Type B pancreatic cell (in vitro differentiated cells): ENCODE measurements at regions not wholly inside any gene's neighbourhood (a gene's known extent, or its start where the extent isn't known, plus 50 kb on each side); places are given as distances from the start of the nearest gene placed in this dataset.

Experiments
- DNase-seq: peaks from one replicate; pipeline ENCODE4 v3.0.0; 2021; ENCODE audit warnings: mixed read lengths; ENCODE audit not compliant: unreplicated experiment; ENCODE audit errors: extremely low spot score
- H3K27ac Mint-ChIP-seq: 2 replicates; pipeline ENCODE4 v1.8.0; 2021; ENCODE audit warnings: mild to moderate bottlenecking, mixed read lengths
- H3K27me3 Mint-ChIP-seq: 2 replicates; pipeline ENCODE4 v1.8.0; 2021; ENCODE audit warnings: mixed read lengths
- H3K36me3 Mint-ChIP-seq: 2 replicates; pipeline ENCODE4 v1.8.0; 2021; ENCODE audit warnings: mixed read lengths
- H3K4me1 Mint-ChIP-seq: one replicate; pipeline ENCODE4 v1.8.0; 2021; ENCODE audit warnings: mixed read lengths; ENCODE audit not compliant: unreplicated experiment
- H3K4me3 Mint-ChIP-seq: 2 replicates; pipeline ENCODE4 v1.8.0; 2021; ENCODE audit warnings: mild to moderate bottlenecking, mixed read lengths
- H3K9me3 Mint-ChIP-seq: 2 replicates; pipeline ENCODE4 v1.8.0; 2021; ENCODE audit warnings: mixed read lengths
- TF ChIP-seq, protein P1 (sequence below): fragments of 200-600 bp; sonication (generic); conservative IDR thresholded peaks from 2 replicates; pipeline ENCODE4 v1.5.0; 2021; ENCODE audit warnings: antibody characterized with exemption, mild to moderate bottlenecking

DNA sequence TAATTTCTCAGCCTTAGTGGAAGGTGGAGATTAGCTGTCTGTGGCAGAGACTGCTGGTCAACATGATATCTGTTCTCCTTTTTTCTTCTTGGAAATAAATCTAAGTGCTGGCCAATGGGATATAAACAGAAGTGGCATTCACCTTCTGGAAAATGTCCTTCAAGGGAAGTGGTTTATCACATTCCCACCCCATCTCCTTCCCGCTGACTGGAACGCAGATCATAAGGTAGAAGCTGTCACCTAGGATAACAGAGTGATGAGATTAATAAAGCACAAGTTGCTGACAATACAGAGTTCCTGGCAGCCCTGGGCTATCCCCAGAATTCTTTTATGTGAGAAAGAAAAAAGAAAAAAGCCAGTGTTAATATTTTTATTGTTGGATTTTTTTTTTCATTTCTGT is 109.7 kb upstream of the OSMR start:
- Mint-ChIP-seq H3K9me3 (no peaks in the 10 kb centered on the region), H3K36me3 (no peaks in the 10 kb centered on the region), H3K27ac (no peak overlapping the region), H3K4me3 (no peak overlapping the region), H3K27me3 (no peaks in the 10 kb centered on the region), H3K4me1 (no peaks in the 10 kb centered on the region)
- TF ChIP-seq, protein P1, sequence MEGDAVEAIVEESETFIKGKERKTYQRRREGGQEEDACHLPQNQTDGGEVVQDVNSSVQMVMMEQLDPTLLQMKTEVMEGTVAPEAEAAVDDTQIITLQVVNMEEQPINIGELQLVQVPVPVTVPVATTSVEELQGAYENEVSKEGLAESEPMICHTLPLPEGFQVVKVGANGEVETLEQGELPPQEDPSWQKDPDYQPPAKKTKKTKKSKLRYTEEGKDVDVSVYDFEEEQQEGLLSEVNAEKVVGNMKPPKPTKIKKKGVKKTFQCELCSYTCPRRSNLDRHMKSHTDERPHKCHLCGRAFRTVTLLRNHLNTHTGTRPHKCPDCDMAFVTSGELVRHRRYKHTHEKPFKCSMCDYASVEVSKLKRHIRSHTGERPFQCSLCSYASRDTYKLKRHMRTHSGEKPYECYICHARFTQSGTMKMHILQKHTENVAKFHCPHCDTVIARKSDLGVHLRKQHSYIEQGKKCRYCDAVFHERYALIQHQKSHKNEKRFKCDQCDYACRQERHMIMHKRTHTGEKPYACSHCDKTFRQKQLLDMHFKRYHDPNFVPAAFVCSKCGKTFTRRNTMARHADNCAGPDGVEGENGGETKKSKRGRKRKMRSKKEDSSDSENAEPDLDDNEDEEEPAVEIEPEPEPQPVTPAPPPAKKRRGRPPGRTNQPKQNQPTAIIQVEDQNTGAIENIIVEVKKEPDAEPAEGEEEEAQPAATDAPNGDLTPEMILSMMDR: no peak
- DNase-seq: no peak

DNA sequence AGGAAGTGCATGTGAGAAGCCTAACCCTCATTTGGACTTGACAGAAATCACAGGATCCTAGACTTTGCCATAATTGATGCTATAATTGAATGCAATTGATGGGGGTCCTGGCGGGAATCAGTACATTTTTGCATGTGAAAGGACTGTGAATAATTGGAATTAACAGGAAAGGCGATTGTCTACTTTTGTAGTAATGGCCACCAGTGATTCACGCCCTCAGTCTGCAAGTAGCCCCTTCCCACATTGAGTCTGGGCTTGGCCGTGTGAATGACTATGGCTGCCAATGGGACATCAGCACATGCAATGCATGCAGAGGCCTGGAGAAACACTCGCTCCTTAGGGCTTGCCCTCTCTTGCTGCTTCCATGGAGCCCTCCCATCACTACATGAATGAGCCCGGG is 107.8 kb upstream of the OSMR start:
- TF ChIP-seq, protein P1: no peak
- no peaks in the 10 kb centered on the region for H3K36me3 Mint-ChIP-seq
- DNase-seq: no peak
- H3K9me3 Mint-ChIP-seq: peaks cover 4% of the 10 kb centered on the region
- no peak overlapping the region for H3K27ac Mint-ChIP-seq
- H3K4me1 Mint-ChIP-seq: no peaks in the 10 kb centered on the region
- H3K27me3 Mint-ChIP-seq: no peaks in the 10 kb centered on the region
- H3K4me3 Mint-ChIP-seq: no peak overlapping the region

DNA sequence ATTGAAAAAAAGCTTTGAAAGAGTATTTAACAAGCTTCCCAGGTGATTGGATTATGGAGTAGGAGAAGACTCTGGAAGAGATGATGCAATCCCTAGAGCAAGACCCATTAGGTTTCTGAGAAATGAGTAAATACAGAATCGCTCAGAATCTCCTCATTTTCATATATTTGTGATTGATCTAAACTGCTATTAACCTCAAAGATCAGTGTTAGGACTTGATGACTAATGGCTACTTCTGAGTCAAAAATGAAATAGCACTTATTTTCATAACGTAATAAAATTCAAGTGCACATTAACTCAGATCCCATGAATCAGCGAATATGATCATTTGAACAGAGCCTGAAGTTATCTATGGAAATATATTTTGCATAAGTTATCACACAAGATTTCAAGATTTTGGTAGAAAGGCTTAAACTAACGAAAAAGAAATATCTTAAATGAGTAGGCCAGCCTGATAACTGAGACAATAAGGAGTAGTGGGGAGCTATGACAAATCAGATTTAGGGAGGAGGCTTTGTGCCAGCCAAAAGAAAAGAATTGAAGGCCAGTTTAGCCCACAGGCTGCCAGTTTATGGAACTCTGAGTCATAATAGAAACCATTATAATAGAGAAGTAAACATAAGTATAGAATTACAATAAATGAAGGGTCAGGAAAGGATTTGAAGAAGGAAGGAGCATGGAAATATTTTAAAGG is 106.7 kb upstream of the OSMR start:
- Mint-ChIP-seq H3K27me3 (no peaks in the 10 kb centered on the region), H3K27ac (no peak overlapping the region), H3K4me1 (no peaks in the 10 kb centered on the region), H3K4me3 (no peak overlapping the region), H3K9me3 (peaks cover 9% of the 10 kb centered on the region), H3K36me3 (no peaks in the 10 kb centered on the region)
- no peak for DNase-seq
- TF ChIP-seq, protein P1: no peak

DNA sequence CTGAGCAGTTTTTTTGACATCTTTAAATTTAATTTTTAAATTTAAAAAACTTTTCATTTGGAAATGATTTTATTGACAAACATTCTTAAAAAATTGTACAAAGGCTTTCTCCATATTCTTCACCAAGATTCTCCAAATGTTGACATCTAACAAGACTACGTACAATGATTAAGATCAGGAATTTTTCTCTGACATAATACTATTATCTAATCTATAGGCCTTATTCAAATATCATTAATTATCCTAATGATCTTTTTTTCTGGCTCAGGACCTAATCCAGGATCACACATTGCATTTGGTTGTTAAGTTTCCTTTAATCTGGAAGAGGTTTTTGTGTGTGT is 106.1 kb upstream of the OSMR start:
- DNase-seq: no peak
- no peaks in the 10 kb centered on the region for H3K27me3 Mint-ChIP-seq
- H3K27ac Mint-ChIP-seq: no peak overlapping the region
- TF ChIP-seq, protein P1: no peak
- no peaks in the 10 kb centered on the region for H3K4me1 Mint-ChIP-seq
- no peak overlapping the region for H3K4me3 Mint-ChIP-seq
- peaks cover 9% of the 10 kb centered on the region for H3K9me3 Mint-ChIP-seq
- H3K36me3 Mint-ChIP-seq: no peaks in the 10 kb centered on the region

- no peaks in the 10 kb centered on the region for H3K36me3 Mint-ChIP-seq
- TF ChIP-seq, protein P1: no peak
- DNase-seq: no peak
- H3K4me3 Mint-ChIP-seq: no peak overlapping the region
- H3K27ac Mint-ChIP-seq: no peak overlapping the region
- peaks cover 9% of the 10 kb centered on the region for H3K9me3 Mint-ChIP-seq
- H3K27me3 Mint-ChIP-seq: no peaks in the 10 kb centered on the region
- no peaks in the 10 kb centered on the region for H3K4me1 Mint-ChIP-seq
These were observed 103.0 kb upstream of the OSMR start for GRCh38 chr5:38742821-38743220.

- Mint-ChIP-seq H3K27ac (no peak overlapping the region), H3K4me1 (no peaks in the 10 kb centered on the region), H3K4me3 (no peak overlapping the region), H3K27me3 (no peaks in the 10 kb centered on the region), H3K36me3 (no peaks in the 10 kb centered on the region), H3K9me3 (peaks cover 9% of the 10 kb centered on the region)
- no peak for DNase-seq
- TF ChIP-seq, protein P1: no peak
These were observed 102.2 kb upstream of the OSMR start for GRCh38 chr5:38743562-38743961.
